H1 (cell line): ENCODE measurements at regions not wholly inside any gene's neighbourhood (a gene's known extent, or its start where the extent isn't known, plus 50 kb on each side); places are given as distances from the start of the nearest gene placed in this dataset.

Experiments used
- CBX8 ChIP-seq: fragments of 300-800, 300-1000 bp; sonication (generic); IDR thresholded peaks from 2 replicates; pipeline ENCODE4 v1.7.1; 2016; ENCODE audit warnings: low read depth, low read length, borderline replicate concordance
- EP300 ChIP-seq, 2 experiments: IDR thresholded peaks; 1 replicate in 1 of 2; 2 replicates in 1 of 2; pipeline ENCODE4 v1.6.1; 2011 to 2012; ENCODE audit warnings: low read depth in 2 of 2, low read length in 2 of 2, mild to moderate bottlenecking in 2 of 2, borderline replicate concordance in 1 of 2, inconsistent platforms in 1 of 2, moderate library complexity in 1 of 2
- GABPA ChIP-seq: IDR thresholded peaks from 2 replicates; pipeline ENCODE4 v1.6.1; 2011; ENCODE audit warnings: mild to moderate bottlenecking, low read length, moderate library complexity, borderline replicate concordance; ENCODE audit not compliant: insufficient read depth
- KDM1A ChIP-seq: fragments of 200-600, 300-600 bp; sonication (generic); IDR thresholded peaks from 2 replicates; pipeline ENCODE4 v1.7.1; 2016; ENCODE audit warnings: mild to moderate bottlenecking, low read length, borderline replicate concordance
- KDM5A ChIP-seq: fragments of 200-600 bp; IDR thresholded peaks from 2 replicates; pipeline ENCODE4 v1.7.1; 2012; ENCODE audit warnings: mild to moderate bottlenecking, low read length, inconsistent platforms, mixed read lengths
- PHF8 ChIP-seq: fragments of 200-600 bp; sonication (generic); conservative IDR thresholded peaks from 2 replicates; pipeline ENCODE4 v1.7.1; 2012; ENCODE audit warnings: low read depth, mild to moderate bottlenecking, inconsistent platforms, low read length, moderate library complexity
- POLR2A ChIP-seq, 2 experiments: IDR thresholded peaks; 1 replicate in 1 of 2; 2 replicates in 1 of 2; pipeline ENCODE4 v1.6.1; 2011; ENCODE audit warnings: low read depth in 2 of 2, low read length in 2 of 2, mild to moderate bottlenecking in 2 of 2; ENCODE audit errors: control extremely low read depth in 1 of 2
- POLR2AphosphoS5 ChIP-seq: IDR thresholded peaks from 2 replicates; pipeline ENCODE4 v1.6.1; 2011; ENCODE audit warnings: low read depth, low read length
- RAD21 ChIP-seq, 2 experiments: IDR thresholded peaks in 1 of 2; conservative IDR thresholded peaks in 1 of 2; 2 replicates each; pipeline ENCODE4 v1.6.1; 2011; ENCODE audit warnings: low read depth in 2 of 2, low read length in 2 of 2, improper control_type of control experiment in 1 of 2, inconsistent platforms in 1 of 2, mild to moderate bottlenecking in 1 of 2, moderate library complexity in 1 of 2
- RBBP5 ChIP-seq: IDR thresholded peaks from 2 replicates; pipeline ENCODE4 v1.7.1; 2012; ENCODE audit warnings: low read depth, mild to moderate bottlenecking, inconsistent platforms, low read length, moderate library complexity, borderline replicate concordance
- SP4 ChIP-seq: IDR thresholded peaks from 2 replicates; pipeline ENCODE4 v1.6.1; 2012; ENCODE audit warnings: low read length, inconsistent platforms
- SRF ChIP-seq: IDR thresholded peaks from 2 replicates; pipeline ENCODE4 v1.6.1; 2011; ENCODE audit warnings: mild to moderate bottlenecking, low read depth, low read length, moderate library complexity
- ZNF274 ChIP-seq: IDR thresholded peaks from 2 replicates; pipeline ENCODE4 v1.7.0; 2012; ENCODE audit warnings: low read length, borderline replicate concordance; ENCODE audit errors: extremely low read depth
- TF ChIP-seq, protein P1 (sequence below), 3 experiments: IDR thresholded peaks; 1 replicate in 2 of 3; 2 replicates in 1 of 3; pipeline versions ENCODE4 v1.5.1 to v1.6.1; 2011; ENCODE audit warnings: low read length in 3 of 3, mild to moderate bottlenecking in 3 of 3, inconsistent platforms in 2 of 3, low read depth in 1 of 3, moderate library complexity in 1 of 3; ENCODE audit not compliant: insufficient read depth in 1 of 3; ENCODE audit errors: control extremely low read depth in 1 of 3

DNA sequence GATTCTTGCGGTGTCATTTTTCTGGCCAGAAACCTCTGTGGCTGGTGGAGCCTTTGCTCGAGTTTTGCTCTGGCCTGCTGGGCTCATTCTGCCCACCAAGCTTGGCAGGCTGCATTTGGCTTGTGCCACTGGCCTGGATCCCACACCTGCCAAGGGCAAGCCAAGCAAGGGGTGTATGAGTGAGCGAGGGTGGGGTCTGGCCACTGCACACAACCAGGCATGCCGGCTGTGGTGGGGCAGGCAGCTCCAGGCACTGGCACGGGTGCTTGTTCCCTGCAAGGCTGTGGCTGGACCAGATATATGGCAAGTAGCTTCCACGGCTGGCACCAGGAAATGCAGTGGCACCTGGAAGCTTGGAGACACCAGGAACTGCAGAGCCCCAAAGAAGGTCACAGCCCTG is 68.6 kb upstream of the PPP3CA start:
- TF ChIP-seq PHF8 (no peak), EP300 (IDR thresholded peaks at IDR 0.05; ENCODE audit: borderline replicate concordance in 1 of 2, low read depth in 2 of 2, low read length in 2 of 2) (no peak), POLR2A (IDR thresholded peaks at IDR 0.05; ENCODE audit: control extremely low read depth in 1 of 2, low read depth in 2 of 2, low read length in 2 of 2) (no peak), SRF (no peak), GABPA (no peak), SP4 (no peak), ZNF274 (no peak), KDM5A (no peak), CBX8 (no peak), POLR2AphosphoS5 (no peak), RBBP5 (no peak), RAD21 (IDR thresholded peaks at IDR 0.05 in 1 of 2, conservative IDR thresholded peaks at IDR 0.05 in 1 of 2; ENCODE audit: low read depth in 2 of 2, low read length in 2 of 2) (no peak), KDM1A (no peak)
- TF ChIP-seq, protein P1, sequence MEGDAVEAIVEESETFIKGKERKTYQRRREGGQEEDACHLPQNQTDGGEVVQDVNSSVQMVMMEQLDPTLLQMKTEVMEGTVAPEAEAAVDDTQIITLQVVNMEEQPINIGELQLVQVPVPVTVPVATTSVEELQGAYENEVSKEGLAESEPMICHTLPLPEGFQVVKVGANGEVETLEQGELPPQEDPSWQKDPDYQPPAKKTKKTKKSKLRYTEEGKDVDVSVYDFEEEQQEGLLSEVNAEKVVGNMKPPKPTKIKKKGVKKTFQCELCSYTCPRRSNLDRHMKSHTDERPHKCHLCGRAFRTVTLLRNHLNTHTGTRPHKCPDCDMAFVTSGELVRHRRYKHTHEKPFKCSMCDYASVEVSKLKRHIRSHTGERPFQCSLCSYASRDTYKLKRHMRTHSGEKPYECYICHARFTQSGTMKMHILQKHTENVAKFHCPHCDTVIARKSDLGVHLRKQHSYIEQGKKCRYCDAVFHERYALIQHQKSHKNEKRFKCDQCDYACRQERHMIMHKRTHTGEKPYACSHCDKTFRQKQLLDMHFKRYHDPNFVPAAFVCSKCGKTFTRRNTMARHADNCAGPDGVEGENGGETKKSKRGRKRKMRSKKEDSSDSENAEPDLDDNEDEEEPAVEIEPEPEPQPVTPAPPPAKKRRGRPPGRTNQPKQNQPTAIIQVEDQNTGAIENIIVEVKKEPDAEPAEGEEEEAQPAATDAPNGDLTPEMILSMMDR (IDR thresholded peaks at IDR 0.05; ENCODE audit: control extremely low read depth in 1 of 3, insufficient read depth in 1 of 3, low read depth in 1 of 3, low read length in 3 of 3): no peak
